Loucy (cell line): ENCODE measurements at regions not wholly inside any gene's neighbourhood (a gene's known extent, or its start where the extent isn't known, plus 50 kb on each side); places are given as distances from the start of the nearest gene placed in this dataset.

Experiments used
- H2AFZ ChIP-seq: fragments of 200-600 bp; sonication (generic); 2 replicates; pipeline ENCODE4 v1.6.0; 2016; ENCODE audit warnings: antibody characterized with exemption, mild to moderate bottlenecking, low read length, moderate library complexity
- H3F3A ChIP-seq: fragments of 200-600 bp; 2 replicates; pipeline ENCODE4 v1.6.0; 2016; ENCODE audit warnings: antibody characterized with exemption, low read depth, mild to moderate bottlenecking
- H3K27me3 ChIP-seq: fragments of 200-600 bp; sonication (generic); 2 replicates; pipeline ENCODE4 v1.6.1; 2014; ENCODE audit warnings: low read length, mild to moderate bottlenecking; ENCODE audit not compliant: insufficient read depth, poor library complexity, severe bottlenecking
- H3K36me3 ChIP-seq: fragments of 200-600 bp; sonication (generic); 2 replicates; pipeline ENCODE4 v1.6.1; 2016; ENCODE audit warnings: low read length; ENCODE audit not compliant: insufficient read depth
- H3K4me1 ChIP-seq: fragments of 200-600 bp; sonication (generic); 2 replicates; pipeline ENCODE4 v1.5.1; 2014; ENCODE audit warnings: low read length, mild to moderate bottlenecking; ENCODE audit not compliant: insufficient read depth, poor library complexity, severe bottlenecking
- H3K4me2 ChIP-seq: fragments of 200-600 bp; sonication (generic); 2 replicates; pipeline ENCODE4 v1.6.0; 2014; ENCODE audit warnings: antibody characterized with exemption, low read length, low read depth, mild to moderate bottlenecking; ENCODE audit not compliant: poor library complexity, severe bottlenecking
- H3K4me3 ChIP-seq: fragments of 200-600 bp; sonication (generic); 2 replicates; pipeline ENCODE4 v1.5.1; 2014; ENCODE audit warnings: low read length, mild to moderate bottlenecking, mixed read lengths; ENCODE audit not compliant: poor library complexity, severe bottlenecking
- H3K79me2 ChIP-seq: fragments of 200-600 bp; sonication (generic); 2 replicates; pipeline ENCODE4 v1.6.1; 2014; ENCODE audit warnings: low read length; ENCODE audit not compliant: insufficient read depth
- H3K9ac ChIP-seq: fragments of 200-600 bp; sonication (generic); 2 replicates; pipeline ENCODE4 v1.6.0; 2014; ENCODE audit warnings: mild to moderate bottlenecking, low read depth, low read length, moderate library complexity; ENCODE audit not compliant: poor library complexity, severe bottlenecking
- H3K9me2 ChIP-seq: fragments of 200-600 bp; sonication (generic); replicated peaks from 2 replicates; pipeline ENCODE4 v1.6.1; 2016; ENCODE audit warnings: low read depth, low read length, mixed read lengths
- H3K9me3 ChIP-seq: fragments of 200-600 bp; sonication (generic); 2 replicates; pipeline ENCODE4 v1.6.1; 2014; ENCODE audit warnings: mild to moderate bottlenecking, antibody characterized with exemption, low read length, low read depth; ENCODE audit not compliant: insufficient read depth
- H4K20me1 ChIP-seq: fragments of 200-600 bp; sonication (generic); 2 replicates; pipeline ENCODE4 v1.6.0; 2014; ENCODE audit warnings: antibody characterized with exemption, low read length, mild to moderate bottlenecking; ENCODE audit not compliant: insufficient read depth, poor library complexity, severe bottlenecking
- CTCF ChIP-seq: fragments of 200-600 bp; sonication (generic); conservative IDR thresholded peaks from 2 replicates; pipeline ENCODE4 v1.5.1; 2014; ENCODE audit warnings: mild to moderate bottlenecking, antibody characterized with exemption, low read length
- EZH2phosphoT487 ChIP-seq: fragments of 200-600 bp; IDR thresholded peaks from 2 replicates; pipeline ENCODE4 v1.6.1; 2018; ENCODE audit warnings: antibody characterized with exemption, mild to moderate bottlenecking, moderate library complexity, borderline replicate concordance

GRCh38 chr20:53878262-53879047, 191.9 kb downstream of the BCAS1 start:
- Histone ChIP-seq H3K4me1 (peaks cover 13% of the 10 kb centered on the region), H2AFZ (no peak overlapping the region), H3K4me3 (no peak overlapping the region), H3K9me3 (no peaks in the 10 kb centered on the region), H3K9ac (no peak overlapping the region), H3K4me2 (no peak overlapping the region), H3K79me2 (no peaks in the 10 kb centered on the region), H3K36me3 (no peaks in the 10 kb centered on the region), H3K27me3 (no peaks in the 10 kb centered on the region), H3F3A (no peaks in the 10 kb centered on the region), H3K9me2 (no peaks in the 10 kb centered on the region), H4K20me1 (no peaks in the 10 kb centered on the region)
- no peak for TF ChIP-seq CTCF
- TF ChIP-seq EZH2phosphoT487, result no peak

GRCh38 chr20:53876956-53877355, 193.4 kb downstream of the BCAS1 start:
- Histone ChIP-seq H3K79me2 (no peaks in the 10 kb centered on the region), H2AFZ (no peak overlapping the region)

GRCh38 chr20:53876470-53876869, 193.9 kb downstream of the BCAS1 start:
- no peak overlapping the region for H2AFZ ChIP-seq
- H4K20me1 ChIP-seq, result no peaks in the 10 kb centered on the region
- no peaks in the 10 kb centered on the region; the same call in 1 of the 2 replicates for H3F3A ChIP-seq
- H3K4me1 ChIP-seq, result peaks cover 32% of the 10 kb centered on the region
- H3K27me3 ChIP-seq, result no peaks in the 10 kb centered on the region
- H3K4me3 ChIP-seq, result no peak overlapping the region
- H3K36me3 ChIP-seq, result no peaks in the 10 kb centered on the region
- no peak overlapping the region for H3K9ac ChIP-seq
- H3K4me2 ChIP-seq, result no peak overlapping the region
- H3K9me3 ChIP-seq, result no peaks in the 10 kb centered on the region
- TF ChIP-seq CTCF, result no peak
- no peak for TF ChIP-seq EZH2phosphoT487
- H3K9me2 ChIP-seq, result no peaks in the 10 kb centered on the region
- no peaks in the 10 kb centered on the region for H3K79me2 ChIP-seq

More at GRCh38 chr20:53876956-53877355, 193.4 kb downstream of the BCAS1 start:
- Histone ChIP-seq H3K4me2 (no peak overlapping the region), H3K27me3 (no peaks in the 10 kb centered on the region), H3K4me3 (no peak overlapping the region), H3K9ac (no peak overlapping the region), H3K4me1 (peaks cover 28% of the 10 kb centered on the region), H3K9me2 (no peaks in the 10 kb centered on the region), H4K20me1 (no peaks in the 10 kb centered on the region), H3F3A (no peaks in the 10 kb centered on the region; the same call in 1 of the 2 replicates), H3K36me3 (no peaks in the 10 kb centered on the region), H3K9me3 (no peaks in the 10 kb centered on the region)
- TF ChIP-seq CTCF (no peak), EZH2phosphoT487 (no peak)
